GM12878 (cell line): ENCODE measurements at regions not wholly inside any gene's neighbourhood (a gene's known extent, or its start where the extent isn't known, plus 50 kb on each side); places are given as distances from the start of the nearest gene placed in this dataset.

Experiments used
- ATAC-seq: fragments of 200-7000 bp; cut with Tn5 transposase; 3 replicates; pipeline ENCODE4 v1.9.1; 2020; ENCODE audit warnings: mild to moderate bottlenecking, moderate library complexity
- BruUV-seq: library from RNA; stranded (reverse); fragments of 400-500 nt; replicated peaks from 2 replicates; lab custom pipeline; 2021; lab: Mats Ljungman, UMichigan
- CTCF ChIA-PET: fragments of 300-600 bp; sonication (Branson Sonifier 250); formaldehyde crosslinking; extraction: SDS; loops from one replicate; lab custom pipeline; 2021; ENCODE audit warnings: inconsistent platforms; lab: Yijun Ruan, JAX
- POLR2A ChIA-PET: fragments of 350-600 bp; formaldehyde crosslinking; extraction: SDS; loops from one replicate; lab custom pipeline; 2021; ENCODE audit warnings: inconsistent platforms; lab: Charles Lee
- RAD21 ChIA-PET: fragments of 300-600 bp; sonication (Branson Sonifier 250); formaldehyde crosslinking; loops from one replicate; lab custom pipeline; 2023; ENCODE audit warnings: antibody characterized with exemption; ENCODE audit not compliant: unreplicated experiment; lab: Charles Lee
- SMC1A ChIA-PET: fragments of 300-600 bp; sonication (Branson Sonifier 250); formaldehyde crosslinking; loops from one replicate; lab custom pipeline; 2023; ENCODE audit not compliant: unreplicated experiment, uncharacterized antibody; lab: Charles Lee
- DNase-seq: peaks from one replicate; pipeline ENCODE4 v3.0.0-alpha.2; 2011; ENCODE audit warnings: low read depth, low spot score
- FAIRE-seq: peaks from 3 replicates; lab custom pipeline; 2011; peaks lifted over from hg19 to GRCh38; lab: Jason Lieb, UNC
- H2AFZ ChIP-seq: 2 replicates; pipeline ENCODE4 v1.6.0; 2011; ENCODE audit warnings: low read depth, low read length, control low read depth; ENCODE audit not compliant: control insufficient read depth
- H3K27ac ChIP-seq: 2 replicates; pipeline ENCODE4 v1.5.1; 2011; ENCODE audit warnings: control low read depth; ENCODE audit not compliant: control insufficient read depth, insufficient read depth
- H3K27me3 ChIP-seq, 2 experiments: replicated peaks in 1 of 2; 2 replicates each; pipeline versions ENCODE4 v1.6.0 to v1.6.1; 2011; ENCODE audit warnings: low read length in 1 of 2; ENCODE audit not compliant: control insufficient read depth in 2 of 2, insufficient read depth in 2 of 2
- H3K36me3 ChIP-seq, 2 experiments: 2 replicates each; pipeline ENCODE4 v1.5.1; 2011; ENCODE audit warnings: low read length in 1 of 2; ENCODE audit not compliant: control insufficient read depth in 2 of 2, insufficient read depth in 2 of 2
- H3K4me1 ChIP-seq: 2 replicates; pipeline ENCODE4 v1.6.1; 2011; ENCODE audit warnings: mild to moderate bottlenecking, low read length, moderate library complexity, mixed read lengths; ENCODE audit not compliant: control insufficient read depth, insufficient read depth
- H3K4me2 ChIP-seq: 2 replicates; pipeline ENCODE4 v1.6.0; 2011; ENCODE audit warnings: control low read depth; ENCODE audit not compliant: control insufficient read depth, insufficient read depth
- H3K4me3 ChIP-seq: fragments of 200-600 bp; sonication (generic); 2 replicates; pipeline ENCODE4 v1.5.1; 2016
- H3K79me2 ChIP-seq: 2 replicates; pipeline ENCODE4 v1.6.0; 2011; ENCODE audit warnings: low read length; ENCODE audit not compliant: control insufficient read depth, insufficient read depth
- H3K9ac ChIP-seq: 2 replicates; pipeline ENCODE4 v1.8.0; 2011; ENCODE audit warnings: low read length, control low read depth, mixed read lengths; ENCODE audit not compliant: control insufficient read depth, insufficient read depth
- H3K9me3 ChIP-seq: replicated peaks from 3 replicates; pipeline ENCODE4 v1.5.1; 2011; ENCODE audit warnings: mild to moderate bottlenecking, low read length; ENCODE audit not compliant: control insufficient read depth, insufficient read depth
- H4K20me1 ChIP-seq: 2 replicates; pipeline ENCODE4 v1.6.0; 2011; ENCODE audit not compliant: control insufficient read depth, insufficient read depth
- CBX5 ChIP-seq: sonication (generic); IDR thresholded peaks from 2 replicates; pipeline ENCODE4 v1.6.1; 2016; ENCODE audit warnings: low read depth, moderate library complexity, mild to moderate bottlenecking, inconsistent platforms
- CHD2 ChIP-seq: IDR thresholded peaks from 2 replicates; pipeline ENCODE4 v1.6.1; 2011; ENCODE audit warnings: low read depth, low read length, improper control_type of control experiment, borderline replicate concordance
- EED ChIP-seq: sonication (generic); IDR thresholded peaks from 2 replicates; pipeline ENCODE4 v1.6.1; 2016; ENCODE audit warnings: antibody characterized with exemption, low read depth
- HCFC1 ChIP-seq: fragments of 150-350 bp; IDR thresholded peaks from 2 replicates; pipeline ENCODE4 v1.6.1; 2014; ENCODE audit warnings: low read length
- HDAC6 ChIP-seq: fragments of 200-600 bp; sonication (generic); IDR thresholded peaks from one replicate; pipeline ENCODE4 v1.8.0; 2017; ENCODE audit warnings: antibody characterized with exemption; ENCODE audit not compliant: unreplicated experiment
- IKZF2 ChIP-seq, 2 experiments: fragments of 450-650 bp; IDR thresholded peaks; 2 replicates each; pipeline ENCODE4 v1.6.1; 2017; ENCODE audit warnings: mild to moderate bottlenecking in 2 of 2, moderate library complexity in 2 of 2
- IRF4 ChIP-seq: IDR thresholded peaks from 2 replicates; pipeline ENCODE4 v1.6.1; 2011; ENCODE audit warnings: low read depth, low read length
- KDM1A ChIP-seq: fragments of 200-600 bp; sonication (generic); IDR thresholded peaks from 2 replicates; pipeline ENCODE4 v1.6.1; 2016; ENCODE audit warnings: borderline replicate concordance
- NFIC ChIP-seq: IDR thresholded peaks from 2 replicates; pipeline ENCODE4 v1.6.1; 2012; ENCODE audit warnings: low read depth, mild to moderate bottlenecking, inconsistent platforms, low read length, moderate library complexity
- SRF ChIP-seq, 2 experiments: IDR thresholded peaks; 2 replicates each; pipeline ENCODE4 v1.6.1; 2011; ENCODE audit warnings: low read depth in 2 of 2, low read length in 2 of 2, mild to moderate bottlenecking in 1 of 2, moderate library complexity in 1 of 2
- TARDBP ChIP-seq: IDR thresholded peaks from 2 replicates; pipeline ENCODE4 v1.6.1; 2016; ENCODE audit warnings: borderline replicate concordance
- ZNF384 ChIP-seq: IDR thresholded peaks from 2 replicates; pipeline ENCODE4 v1.6.1; 2012; ENCODE audit warnings: low read depth, mild to moderate bottlenecking, low read length, improper control_type of control experiment, borderline replicate concordance
- WGBS: methylation state at CpG from one replicate; pipeline ENCODE4 v1.1.6; 2016; ENCODE audit warnings: low lambda C conversion rate; ENCODE audit not compliant: insufficient replicate concordance, insufficient coverage; ENCODE audit errors: missing lambda C conversion rate; 5-methylcytosine and 5-hydroxymethylcytosine counted together
- in situ Hi-C: fragments of 300-500 bp; cut with MboI; formaldehyde crosslinking; loops from 9 replicates; pipeline ENCODE4 v1.14.3; 2018; ENCODE audit warnings: mixed read lengths
- intact Hi-C: fragments of 100-400 bp; cut with micrococcal nuclease; formaldehyde crosslinking; loops from one replicate; pipeline ENCODE4 v1.14.2; 2022; ENCODE audit not compliant: unreplicated experiment
- TF ChIP-seq, protein P1 (sequence below): fragments of 150-350 bp; IDR thresholded peaks from 2 replicates; pipeline ENCODE4 v1.6.1; 2014; ENCODE audit warnings: mild to moderate bottlenecking, low read depth, low read length
- TF ChIP-seq, protein P2 (sequence below): IDR thresholded peaks from 2 replicates; pipeline ENCODE4 v1.6.1; 2012; ENCODE audit warnings: mild to moderate bottlenecking, low read depth, low read length
- TF ChIP-seq, protein P3 (sequence below): IDR thresholded peaks from 2 replicates; pipeline ENCODE4 v1.6.1; 2012; ENCODE audit warnings: low read depth, low read length, improper control_type of control experiment
- TF ChIP-seq, protein P4 (sequence below): IDR thresholded peaks from 2 replicates; pipeline ENCODE4 v1.6.1; 2012; ENCODE audit warnings: low read depth, low read length, improper control_type of control experiment

DNA sequence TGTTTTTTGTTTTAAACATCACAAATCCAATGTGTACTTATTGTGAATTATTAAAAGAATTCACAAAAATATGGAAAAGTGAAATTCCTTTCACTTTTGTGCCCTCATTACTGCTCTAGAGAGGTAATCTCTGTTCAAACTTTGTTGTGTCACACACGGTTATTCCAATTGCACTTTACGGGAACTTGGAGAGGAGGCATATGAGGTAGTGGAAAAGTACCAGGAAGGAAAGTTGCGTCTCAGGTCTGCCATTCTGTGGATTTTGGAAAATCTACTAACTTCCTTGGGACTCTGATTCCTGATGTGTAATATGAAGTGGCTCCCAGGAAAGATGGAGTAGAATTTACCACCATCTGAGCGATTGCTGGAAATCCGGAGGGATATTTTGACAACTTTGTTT lies 90.9 kb upstream of the DCN start:
- no peak overlapping the region for H3K4me3 ChIP-seq
- ChIA-PET CTCF (no interaction called here), POLR2A (no interaction called here), SMC1A (no interaction called here), RAD21 (no interaction called here)
- no TSS peak for BruUV-seq
- TF ChIP-seq IRF4 (no peak), HDAC6 (no peak), CHD2 (no peak), HCFC1 (no peak), ZNF384 (no peak), IKZF2 (IDR thresholded peaks at IDR 0.05) (no peak), KDM1A (no peak), TARDBP (no peak), NFIC (no peak), SRF (IDR thresholded peaks at IDR 0.05; ENCODE audit: low read depth in 2 of 2, low read length in 2 of 2) (no peak), CBX5 (no peak), EED (no peak)
- TF ChIP-seq, protein P1, sequence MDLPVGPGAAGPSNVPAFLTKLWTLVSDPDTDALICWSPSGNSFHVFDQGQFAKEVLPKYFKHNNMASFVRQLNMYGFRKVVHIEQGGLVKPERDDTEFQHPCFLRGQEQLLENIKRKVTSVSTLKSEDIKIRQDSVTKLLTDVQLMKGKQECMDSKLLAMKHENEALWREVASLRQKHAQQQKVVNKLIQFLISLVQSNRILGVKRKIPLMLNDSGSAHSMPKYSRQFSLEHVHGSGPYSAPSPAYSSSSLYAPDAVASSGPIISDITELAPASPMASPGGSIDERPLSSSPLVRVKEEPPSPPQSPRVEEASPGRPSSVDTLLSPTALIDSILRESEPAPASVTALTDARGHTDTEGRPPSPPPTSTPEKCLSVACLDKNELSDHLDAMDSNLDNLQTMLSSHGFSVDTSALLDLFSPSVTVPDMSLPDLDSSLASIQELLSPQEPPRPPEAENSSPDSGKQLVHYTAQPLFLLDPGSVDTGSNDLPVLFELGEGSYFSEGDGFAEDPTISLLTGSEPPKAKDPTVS = no peak
- TF ChIP-seq, protein P2, sequence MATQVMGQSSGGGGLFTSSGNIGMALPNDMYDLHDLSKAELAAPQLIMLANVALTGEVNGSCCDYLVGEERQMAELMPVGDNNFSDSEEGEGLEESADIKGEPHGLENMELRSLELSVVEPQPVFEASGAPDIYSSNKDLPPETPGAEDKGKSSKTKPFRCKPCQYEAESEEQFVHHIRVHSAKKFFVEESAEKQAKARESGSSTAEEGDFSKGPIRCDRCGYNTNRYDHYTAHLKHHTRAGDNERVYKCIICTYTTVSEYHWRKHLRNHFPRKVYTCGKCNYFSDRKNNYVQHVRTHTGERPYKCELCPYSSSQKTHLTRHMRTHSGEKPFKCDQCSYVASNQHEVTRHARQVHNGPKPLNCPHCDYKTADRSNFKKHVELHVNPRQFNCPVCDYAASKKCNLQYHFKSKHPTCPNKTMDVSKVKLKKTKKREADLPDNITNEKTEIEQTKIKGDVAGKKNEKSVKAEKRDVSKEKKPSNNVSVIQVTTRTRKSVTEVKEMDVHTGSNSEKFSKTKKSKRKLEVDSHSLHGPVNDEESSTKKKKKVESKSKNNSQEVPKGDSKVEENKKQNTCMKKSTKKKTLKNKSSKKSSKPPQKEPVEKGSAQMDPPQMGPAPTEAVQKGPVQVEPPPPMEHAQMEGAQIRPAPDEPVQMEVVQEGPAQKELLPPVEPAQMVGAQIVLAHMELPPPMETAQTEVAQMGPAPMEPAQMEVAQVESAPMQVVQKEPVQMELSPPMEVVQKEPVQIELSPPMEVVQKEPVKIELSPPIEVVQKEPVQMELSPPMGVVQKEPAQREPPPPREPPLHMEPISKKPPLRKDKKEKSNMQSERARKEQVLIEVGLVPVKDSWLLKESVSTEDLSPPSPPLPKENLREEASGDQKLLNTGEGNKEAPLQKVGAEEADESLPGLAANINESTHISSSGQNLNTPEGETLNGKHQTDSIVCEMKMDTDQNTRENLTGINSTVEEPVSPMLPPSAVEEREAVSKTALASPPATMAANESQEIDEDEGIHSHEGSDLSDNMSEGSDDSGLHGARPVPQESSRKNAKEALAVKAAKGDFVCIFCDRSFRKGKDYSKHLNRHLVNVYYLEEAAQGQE = no peak
- TF ChIP-seq, protein P3, sequence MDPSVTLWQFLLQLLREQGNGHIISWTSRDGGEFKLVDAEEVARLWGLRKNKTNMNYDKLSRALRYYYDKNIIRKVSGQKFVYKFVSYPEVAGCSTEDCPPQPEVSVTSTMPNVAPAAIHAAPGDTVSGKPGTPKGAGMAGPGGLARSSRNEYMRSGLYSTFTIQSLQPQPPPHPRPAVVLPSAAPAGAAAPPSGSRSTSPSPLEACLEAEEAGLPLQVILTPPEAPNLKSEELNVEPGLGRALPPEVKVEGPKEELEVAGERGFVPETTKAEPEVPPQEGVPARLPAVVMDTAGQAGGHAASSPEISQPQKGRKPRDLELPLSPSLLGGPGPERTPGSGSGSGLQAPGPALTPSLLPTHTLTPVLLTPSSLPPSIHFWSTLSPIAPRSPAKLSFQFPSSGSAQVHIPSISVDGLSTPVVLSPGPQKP = no peak
- TF ChIP-seq, protein P4, sequence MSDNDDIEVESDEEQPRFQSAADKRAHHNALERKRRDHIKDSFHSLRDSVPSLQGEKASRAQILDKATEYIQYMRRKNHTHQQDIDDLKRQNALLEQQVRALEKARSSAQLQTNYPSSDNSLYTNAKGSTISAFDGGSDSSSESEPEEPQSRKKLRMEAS = no peak
- FAIRE-seq (no peak), ATAC-seq (no peak), DNase-seq (no peak)
- no peaks in the 10 kb centered on the region for H3K9me3 ChIP-seq
- no peaks in the 10 kb centered on the region for H4K20me1 ChIP-seq
- H3K36me3 ChIP-seq = no peaks in the 10 kb centered on the region
- intact Hi-C loops = no loop called here
- H3K27ac ChIP-seq = no peak overlapping the region
- 36% methylated on average over 5 of the region's 5 CpGs for WGBS
- no peak overlapping the region for H3K4me2 ChIP-seq
- no peak overlapping the region for H2AFZ ChIP-seq
- in situ Hi-C loops = no loop called here
- no peaks in the 10 kb centered on the region for H3K79me2 ChIP-seq
- H3K27me3 ChIP-seq = no peaks in the 10 kb centered on the region
- no peaks in the 10 kb centered on the region for H3K4me1 ChIP-seq
- no peak overlapping the region for H3K9ac ChIP-seq
